ENCODE measurements at regions not wholly inside any gene's neighbourhood (a gene's known extent, or its start where the extent isn't known, plus 50 kb on each side); places are given as distances from the start of the nearest gene placed in this dataset.

DNA sequence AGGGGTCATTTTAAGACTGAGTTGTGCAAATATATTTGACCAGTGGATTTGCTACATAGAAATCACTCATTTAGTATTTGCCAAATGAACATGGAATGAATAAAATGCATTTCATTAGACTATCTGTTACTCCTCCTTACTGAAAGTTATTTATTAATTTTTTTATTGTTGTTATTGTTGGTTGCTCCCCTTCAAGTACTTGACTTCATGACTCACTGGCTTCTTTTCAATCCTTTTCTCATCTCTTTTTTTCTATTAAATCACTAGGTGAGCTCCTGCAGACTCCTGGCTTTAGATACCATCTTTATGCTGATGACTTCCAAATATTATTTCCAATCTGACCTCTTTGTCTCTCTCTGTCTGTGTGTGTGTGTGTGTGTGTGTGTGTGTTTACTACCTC is 192.2 kb upstream of the FAM83B start:
- H3K9me3 ChIP-seq (ENCODE audit: control insufficient read depth, low read depth, low read length), result no peaks in the 10 kb centered on the region
- no peak overlapping the region for H3K27ac Mint-ChIP-seq
- no peak overlapping the region for H3K18ac ChIP-seq (ENCODE audit: insufficient read length, low read depth, low read length)
- H3K36me3 Mint-ChIP-seq (ENCODE audit: insufficient read depth in 1 of 3, low read depth in 3 of 3), result no peaks in the 10 kb centered on the region
- no peak overlapping the region for H4K5ac ChIP-seq (ENCODE audit: insufficient read length, low read depth, low read length)
- no peak for DNase-seq
- no peaks in the 10 kb centered on the region for H3K4me1 ChIP-seq (ENCODE audit: insufficient read depth, low read length)
- no peaks in the 10 kb centered on the region for H3K27me3 ChIP-seq (ENCODE audit: insufficient read depth, low read length)
- no peak overlapping the region for H3K4ac ChIP-seq (ENCODE audit: low read depth, low read length)
- H3K79me2 ChIP-seq (ENCODE audit: insufficient read depth, low read length), result no peaks in the 10 kb centered on the region
- H3K79me1 ChIP-seq (ENCODE audit: insufficient read depth, low read depth, low read length, poor library complexity, severe bottlenecking), result no peaks in the 10 kb centered on the region
- H3K56ac ChIP-seq (ENCODE audit: insufficient read length, low read depth, low read length), result no peak overlapping the region
- H2BK120ac ChIP-seq (ENCODE audit: low read depth, low read length, poor library complexity, severe bottlenecking), result no peak overlapping the region
- H2AK5ac ChIP-seq (ENCODE audit: insufficient read length, low read length), result no peak overlapping the region
- H2BK15ac ChIP-seq (ENCODE audit: low read depth, low read length), result no peak overlapping the region
- no peak overlapping the region for H2BK12ac ChIP-seq (ENCODE audit: insufficient read length, low read depth, low read length)
- H3K4me2 ChIP-seq (ENCODE audit: insufficient read depth, insufficient read length, low read length), result no peak overlapping the region
- no peak overlapping the region for H3K4me3 Mint-ChIP-seq
- no peak overlapping the region for H2BK20ac ChIP-seq (ENCODE audit: low read depth, low read length, poor library complexity, severe bottlenecking)
- no peak overlapping the region for H3K23ac ChIP-seq (ENCODE audit: insufficient read length, low read depth, low read length)
- H3K4me1 Mint-ChIP-seq, result peaks cover 0 to 3% of the 10 kb centered on the region in 2 experiments; a peak in 1 of 4 replicates
- H3K14ac ChIP-seq (ENCODE audit: insufficient read depth, low read length), result no peak overlapping the region
- H4K91ac ChIP-seq (ENCODE audit: insufficient read length, low read depth, low read length), result no peak overlapping the region
- no peak overlapping the region for H3T11ph ChIP-seq (ENCODE audit: low read length)
- no peak overlapping the region for H3K9ac ChIP-seq (ENCODE audit: extremely low read depth, insufficient read length, low read length)
- no peak overlapping the region for H3K27ac ChIP-seq (ENCODE audit: insufficient read length, low read depth, low read length)
- peaks cover 0 to 5% of the 10 kb centered on the region in 2 experiments; a peak in 1 of 5 replicates for H3K9me3 Mint-ChIP-seq
- H4K20me1 ChIP-seq (ENCODE audit: control insufficient read depth, insufficient read depth, insufficient read length), result no peaks in the 10 kb centered on the region
- no peak overlapping the region for H2AFZ ChIP-seq (ENCODE audit: low read length)
- H3K23me2 ChIP-seq (ENCODE audit: insufficient read length, low read depth, low read length, poor library complexity, severe bottlenecking), result no peaks in the 10 kb centered on the region
- no peaks in the 10 kb centered on the region for H3K27me3 Mint-ChIP-seq (ENCODE audit: low read depth)
- no peak for TF ChIP-seq CTCF (conservative IDR thresholded peaks at IDR 0.05)
- H2BK5ac ChIP-seq (ENCODE audit: insufficient read length, low read length), result no peak overlapping the region
- H4K8ac ChIP-seq (replicated peaks; ENCODE audit: insufficient read length, low read depth, low read length), result no peak overlapping the region

Data from H9 (cell line).